CD4-positive, alpha-beta T cell treated with Interleukin-6 at 100 ng/mL for 8 hours (primary cell): ENCODE measurements at regions not wholly inside any gene's neighbourhood (a gene's known extent, or its start where the extent isn't known, plus 50 kb on each side); places are given as distances from the start of the nearest gene placed in this dataset.
"Not testable (repeated sequence)": the region's sequence is repeated elsewhere in the genome, so short reads cannot be mapped to it uniquely, and the experiment has no call there.

Experiments
- DNase-seq: peaks from one replicate; pipeline ENCODE4 v3.0.0-alpha.2; 2020; ENCODE audit warnings: mixed read lengths, low spot score

DNA sequence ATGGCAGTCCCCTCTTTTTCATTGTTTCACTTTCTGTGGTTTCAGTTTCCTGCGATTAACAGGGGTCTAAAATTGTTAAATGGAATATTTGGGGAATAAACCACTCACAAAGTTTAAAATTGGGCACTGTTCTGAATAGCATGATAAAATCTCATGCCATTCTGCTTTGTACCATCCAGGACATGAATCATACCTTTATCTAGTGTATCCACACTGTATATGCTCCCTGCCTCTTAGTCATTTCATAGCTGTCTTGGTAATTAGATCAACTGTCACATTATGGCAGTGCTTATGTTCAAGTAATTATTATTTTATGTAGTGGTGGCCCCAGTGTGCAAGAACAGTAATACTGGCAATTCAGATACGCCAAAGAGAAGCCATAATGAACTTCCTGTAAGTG lies 734.5 kb downstream of the ZPLD1 start:
- DNase-seq = no peak

DNA sequence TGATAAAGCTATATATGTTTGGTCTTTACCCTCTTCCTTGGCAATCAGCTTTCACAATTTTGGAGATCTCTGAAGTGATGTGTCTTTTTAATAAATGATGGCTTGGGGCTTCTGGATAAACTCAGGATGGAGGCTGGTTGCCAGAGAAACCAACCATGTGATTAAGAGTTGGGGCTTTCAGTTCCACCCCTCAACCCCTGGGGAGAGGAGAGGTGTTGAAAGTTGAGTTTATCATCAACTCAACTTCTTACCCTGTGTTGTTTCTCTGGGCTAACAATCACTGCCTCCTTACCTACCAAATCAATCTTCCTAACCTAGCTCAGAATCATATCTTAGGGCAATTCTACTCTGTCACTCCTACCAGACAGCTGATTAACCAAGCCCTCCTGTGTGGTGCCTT lies 735.8 kb downstream of the ZPLD1 start:
- no peak for DNase-seq

DNA sequence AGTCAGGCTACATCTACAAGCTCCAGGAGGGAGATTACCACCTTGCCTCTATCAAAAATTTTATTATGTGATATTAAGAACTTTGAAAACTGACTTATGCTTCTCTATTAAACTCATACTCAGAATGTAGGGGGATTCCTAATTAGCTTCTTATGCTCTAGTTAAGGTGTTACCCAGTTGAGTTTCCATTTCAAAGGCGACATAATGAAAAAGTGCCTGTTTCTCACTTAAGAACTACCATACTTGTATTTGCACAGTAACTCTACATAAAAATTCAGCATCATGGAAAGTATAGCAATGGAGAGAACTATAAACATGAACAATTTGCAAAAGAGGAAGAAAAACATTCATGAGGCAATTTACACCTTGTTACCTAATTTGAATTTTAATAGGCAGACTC lies 739.1 kb downstream of the ZPLD1 start:
- no peak for DNase-seq

DNA sequence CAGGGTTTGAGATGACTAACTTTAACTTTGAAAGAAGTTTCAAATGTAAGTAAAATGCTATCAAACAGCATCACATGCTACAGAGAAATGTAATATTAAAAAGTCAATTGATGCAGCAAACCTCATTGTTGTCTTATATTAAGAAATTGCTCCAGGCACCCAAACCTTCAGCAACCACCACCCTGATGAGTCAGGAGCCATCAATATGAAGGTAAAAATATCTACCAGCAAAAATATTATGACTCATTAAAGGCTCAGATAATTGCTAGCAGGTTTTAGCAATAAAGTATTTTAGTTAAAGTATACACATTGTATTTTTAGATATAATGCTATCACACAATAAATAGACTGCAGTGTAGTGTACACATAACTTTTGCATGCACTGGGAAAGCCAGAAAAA lies 746.3 kb downstream of the ZPLD1 start:
- DNase-seq = no peak

DNA sequence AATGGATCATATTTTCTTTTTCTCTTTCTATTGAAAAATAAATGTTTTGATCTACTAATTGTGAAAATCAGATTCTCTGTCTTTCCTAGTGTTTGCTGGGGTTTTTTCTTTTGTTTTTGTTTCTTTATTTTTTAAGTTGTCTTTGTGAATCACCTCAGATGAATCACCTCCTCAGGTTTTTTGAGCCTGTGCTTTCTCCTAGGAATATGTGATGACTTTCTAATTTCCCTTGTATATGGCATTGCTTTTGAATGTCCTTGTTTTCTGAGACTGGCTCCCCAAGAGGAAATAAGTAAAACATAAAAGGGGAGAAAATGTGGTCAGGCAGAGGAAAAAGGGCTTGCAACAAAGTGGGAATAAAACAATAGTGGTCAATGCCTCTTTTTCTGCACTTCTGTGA lies 750.0 kb downstream of the ZPLD1 start:
- DNase-seq = no peak

DNA sequence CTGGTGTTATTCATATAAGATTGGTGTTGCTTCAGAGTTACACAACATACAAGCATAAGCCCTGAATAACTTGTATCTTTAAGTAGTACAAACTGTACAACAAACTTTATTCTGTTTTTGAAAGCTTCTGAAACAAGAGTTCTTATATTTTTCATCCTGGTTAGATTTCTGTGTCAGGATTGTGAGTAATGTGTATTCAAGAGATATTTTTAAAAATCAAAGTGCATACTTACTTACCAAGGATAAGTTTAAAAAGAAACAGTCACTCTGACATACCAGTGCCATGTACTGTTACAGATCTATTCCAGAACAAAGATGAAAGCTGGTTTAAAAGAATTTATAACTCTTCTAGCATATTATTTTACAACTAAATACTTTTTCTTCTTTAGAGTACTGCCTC lies 755.1 kb downstream of the ZPLD1 start:
- no peak for DNase-seq

DNA sequence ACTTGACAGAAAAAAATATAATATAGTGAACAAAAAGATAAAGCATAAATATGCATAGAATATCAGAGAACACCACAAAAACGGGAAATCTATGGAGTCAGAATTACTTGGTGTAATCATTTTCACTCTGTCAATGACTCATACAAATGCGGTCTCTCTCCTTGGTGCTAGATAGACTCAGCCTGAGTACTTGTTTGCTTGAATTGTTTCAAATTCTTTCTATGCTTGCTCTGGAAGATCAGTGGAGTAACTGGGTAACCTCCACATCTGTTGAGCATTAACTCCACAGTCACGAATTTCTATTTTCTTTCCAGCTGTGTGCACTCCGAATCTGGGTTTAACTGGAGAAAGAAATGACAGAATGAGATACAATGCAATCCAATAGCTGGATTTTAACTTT lies 760.4 kb downstream of the ZPLD1 start:
- no peak for DNase-seq

DNA sequence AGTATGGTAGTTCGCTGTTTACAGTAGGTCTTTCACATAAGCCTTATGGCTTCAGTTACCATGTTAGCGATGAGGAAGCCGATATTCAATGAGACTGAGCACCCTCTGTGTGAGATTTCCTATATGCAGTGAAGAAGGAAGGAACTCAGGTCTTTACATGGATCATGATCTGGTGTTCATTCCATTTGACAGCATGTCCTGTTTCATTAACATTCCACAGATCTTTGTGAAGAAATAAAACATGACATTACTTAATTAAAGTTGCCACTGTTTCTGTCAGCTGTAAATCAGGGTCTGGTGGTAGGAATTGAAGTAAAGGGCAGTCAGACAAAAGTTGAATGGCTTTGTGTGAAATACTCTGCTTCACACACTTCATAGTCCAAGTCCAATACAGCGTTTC lies 768.6 kb downstream of the ZPLD1 start:
- DNase-seq = no peak

DNA sequence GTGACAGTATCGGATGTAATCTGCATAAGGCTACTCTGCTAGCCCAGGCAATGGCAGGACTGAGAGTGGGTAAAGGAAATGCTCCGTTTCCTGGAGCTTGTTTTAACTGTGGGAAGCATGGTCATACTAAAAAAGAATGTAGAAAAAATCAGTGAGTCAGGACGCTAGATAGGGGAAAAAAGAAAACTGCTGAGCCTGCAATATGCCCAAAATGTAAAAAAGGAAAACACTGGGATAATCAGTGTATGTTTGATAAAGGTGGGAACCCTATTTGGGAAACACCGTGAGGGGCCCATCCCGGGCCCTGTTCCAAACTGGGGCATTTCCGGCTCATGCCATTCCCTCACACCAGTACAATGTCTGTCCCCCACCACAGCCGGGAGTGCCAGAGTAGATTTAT lies 775.8 kb downstream of the ZPLD1 start:
- no peak for DNase-seq

DNA sequence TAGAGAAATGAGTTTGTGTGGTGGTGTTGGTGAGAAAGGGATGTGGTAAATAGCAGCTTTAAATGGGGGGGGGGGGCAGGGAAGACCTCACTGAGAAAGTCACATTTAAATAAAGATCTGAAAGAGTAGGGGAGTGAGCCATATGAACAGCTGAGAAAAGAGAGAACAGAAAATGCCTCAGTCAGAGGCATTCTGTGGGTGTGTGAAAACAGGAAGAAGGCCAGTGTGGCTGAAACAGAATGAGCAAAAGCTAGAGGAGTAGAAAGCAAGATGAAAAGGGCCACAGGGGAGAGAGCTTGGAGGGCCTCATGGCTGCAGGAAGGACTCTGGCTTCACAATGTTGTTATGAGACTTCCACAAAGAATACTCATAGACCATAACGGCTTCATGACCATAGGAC lies 783.3 kb downstream of the ZPLD1 start:
- no peak for DNase-seq

DNA sequence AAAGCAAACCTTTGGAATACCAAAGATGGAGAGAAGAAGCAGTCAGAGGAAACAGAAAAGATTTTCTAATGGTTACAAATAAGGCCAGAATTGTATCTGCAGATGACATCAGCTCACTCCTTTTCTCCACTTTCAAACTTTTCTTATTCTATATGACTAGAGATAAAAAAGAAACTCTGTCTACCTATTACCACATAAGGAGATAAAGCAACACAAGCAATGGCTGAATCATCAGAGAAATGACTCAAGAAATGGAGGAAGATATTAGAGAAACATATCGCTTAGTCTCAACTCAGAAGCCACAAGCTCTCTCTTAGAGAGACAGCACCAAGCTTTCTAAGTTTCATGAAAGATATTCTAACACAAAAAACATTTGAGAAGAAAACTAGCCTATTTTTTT lies 784.0 kb downstream of the ZPLD1 start:
- no peak for DNase-seq

DNA sequence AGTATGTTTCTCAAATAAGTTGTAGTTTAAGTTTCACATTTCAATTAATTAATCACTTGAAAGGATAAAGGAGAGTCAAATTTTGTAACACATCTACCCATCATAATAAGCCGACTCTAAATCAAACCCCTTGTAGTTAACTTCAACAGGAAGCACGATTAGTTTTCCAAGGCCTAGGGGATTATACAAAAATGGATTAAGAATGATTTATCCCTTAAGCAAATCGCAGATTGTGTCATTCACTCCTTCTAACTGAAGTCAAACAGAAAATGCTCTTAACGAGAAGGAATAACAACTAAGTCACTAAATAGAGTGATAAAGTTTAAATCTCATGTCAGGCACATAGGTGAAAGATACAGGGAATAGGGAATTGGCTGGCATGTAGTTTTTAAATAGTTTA lies 792.8 kb downstream of the ZPLD1 start:
- no peak for DNase-seq

DNA sequence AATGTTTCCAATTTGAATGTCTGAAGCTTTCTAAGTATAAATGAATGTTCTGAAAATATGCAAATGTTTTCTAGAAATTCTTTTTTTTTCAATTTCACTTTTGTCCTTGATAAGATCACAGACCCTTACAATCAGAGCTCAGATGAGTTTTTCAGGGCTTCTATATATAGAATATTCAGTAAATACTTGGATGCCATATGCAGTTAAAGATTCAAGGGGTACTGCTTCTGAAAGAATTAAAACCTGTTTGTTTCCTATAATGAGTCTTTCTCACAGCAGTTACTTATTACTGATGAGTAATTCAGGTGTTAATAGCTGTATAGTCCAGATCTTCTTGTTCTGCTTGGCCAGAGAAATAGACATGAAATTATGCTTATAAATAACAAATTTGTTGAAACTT lies 812.6 kb downstream of the ZPLD1 start:
- DNase-seq = no peak

DNA sequence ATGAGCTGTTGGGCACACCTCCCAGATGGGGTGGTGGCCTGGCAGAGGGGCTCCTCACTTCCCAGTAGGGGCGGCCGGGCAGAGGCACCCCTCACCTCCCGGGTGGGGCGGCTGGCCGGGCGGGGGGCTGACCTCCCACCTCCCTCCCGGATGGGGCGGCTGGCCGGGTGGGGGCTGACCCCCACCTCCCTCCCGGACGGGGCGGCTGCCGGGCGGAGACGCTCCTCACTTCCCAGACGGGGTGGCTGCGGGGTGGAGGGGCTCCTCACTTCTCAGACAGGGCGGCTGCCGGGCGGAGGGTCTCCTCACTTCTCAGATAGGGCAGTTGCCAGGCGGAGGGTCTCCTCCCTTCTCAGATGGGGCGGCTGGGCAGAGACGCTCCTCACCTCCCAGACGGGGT lies 820.0 kb downstream of the ZPLD1 start:
- DNase-seq = not testable (repeated sequence)

DNA sequence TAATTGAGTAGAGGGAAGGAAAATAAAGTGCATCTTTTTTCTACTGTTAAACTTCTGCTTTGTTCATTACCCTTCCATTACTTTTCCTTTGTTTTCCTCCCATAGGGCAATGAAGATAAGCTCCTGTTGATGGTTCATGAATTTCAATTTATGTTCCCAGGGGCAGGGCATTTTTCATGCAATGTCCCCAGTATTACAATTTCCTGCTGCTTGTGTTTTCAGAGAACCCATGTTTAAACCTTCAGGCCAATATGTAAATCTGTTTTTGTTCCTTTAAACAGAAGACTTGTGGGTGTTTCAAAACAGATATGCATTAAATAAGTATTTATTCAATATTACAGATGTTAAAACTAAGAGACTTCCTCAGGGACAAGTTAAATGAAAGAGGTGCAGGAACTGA lies 834.5 kb downstream of the ZPLD1 start:
- no peak for DNase-seq

DNA sequence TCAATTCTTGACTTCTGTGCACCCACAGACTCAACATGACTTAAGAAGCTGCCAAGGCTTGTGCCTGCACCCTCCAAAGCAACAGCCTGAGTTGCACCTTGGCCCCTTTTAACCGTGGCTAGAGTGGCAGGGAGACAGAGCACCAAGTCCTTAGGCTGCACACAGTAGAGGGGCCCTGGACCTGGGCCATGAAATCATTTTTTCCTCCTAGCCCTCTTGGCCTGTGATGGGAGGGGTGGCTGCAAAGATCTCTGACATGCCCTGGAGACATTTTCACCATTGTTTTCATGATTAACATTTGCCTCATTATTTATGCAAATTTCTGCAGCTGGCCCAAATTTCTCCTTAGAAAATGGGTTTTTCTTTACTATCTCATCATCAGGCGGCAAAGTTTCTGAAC lies 836.8 kb downstream of the ZPLD1 start:
- no peak for DNase-seq

DNA sequence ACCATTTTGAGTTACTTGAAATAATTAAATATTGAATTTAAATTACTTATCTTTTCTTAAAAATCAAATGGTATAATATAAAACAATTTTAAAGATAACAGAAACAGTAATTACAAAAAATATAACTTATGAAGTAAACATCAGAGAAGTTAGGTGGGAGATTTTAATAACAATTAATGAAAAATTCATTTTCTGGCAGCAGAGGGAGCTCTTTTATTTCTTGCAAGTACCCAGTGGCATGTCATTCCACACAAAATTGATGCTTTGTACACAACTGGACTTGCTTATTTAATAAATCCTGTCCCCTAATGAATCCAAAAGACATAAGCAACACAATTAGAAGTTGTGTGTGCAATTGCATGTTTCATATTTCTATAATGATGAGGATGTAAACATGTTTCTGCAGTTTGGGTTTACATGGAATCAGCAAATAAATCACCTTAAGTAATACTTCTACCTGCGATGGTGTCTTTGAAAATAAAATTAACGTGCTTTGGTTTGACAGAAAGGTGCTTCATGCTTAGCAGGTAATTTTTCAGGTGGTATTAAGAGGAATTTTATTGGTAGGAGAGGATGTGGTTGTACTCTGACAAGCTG lies 861.3 kb downstream of the ZPLD1 start:
- DNase-seq = no peak

DNA sequence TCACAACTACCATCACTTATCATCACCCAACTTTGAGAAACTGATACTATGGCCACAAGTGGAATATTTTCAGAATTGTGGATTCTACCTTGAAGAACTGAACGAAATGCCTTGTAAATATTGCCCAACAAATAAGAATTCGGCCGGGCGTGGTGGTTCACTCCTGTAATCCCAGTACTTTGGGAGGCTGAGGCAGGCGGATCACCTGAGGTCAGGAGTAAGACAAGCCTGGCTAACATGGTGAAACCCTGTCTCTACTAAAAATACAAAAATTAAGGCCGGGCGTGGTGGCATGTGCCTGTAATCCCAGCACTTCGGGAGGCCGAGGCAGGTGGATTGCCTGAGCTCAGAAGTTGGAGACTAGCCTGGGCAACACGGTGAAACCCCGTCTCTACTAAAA lies 862.7 kb downstream of the ZPLD1 start:
- DNase-seq = not testable (repeated sequence)

DNA sequence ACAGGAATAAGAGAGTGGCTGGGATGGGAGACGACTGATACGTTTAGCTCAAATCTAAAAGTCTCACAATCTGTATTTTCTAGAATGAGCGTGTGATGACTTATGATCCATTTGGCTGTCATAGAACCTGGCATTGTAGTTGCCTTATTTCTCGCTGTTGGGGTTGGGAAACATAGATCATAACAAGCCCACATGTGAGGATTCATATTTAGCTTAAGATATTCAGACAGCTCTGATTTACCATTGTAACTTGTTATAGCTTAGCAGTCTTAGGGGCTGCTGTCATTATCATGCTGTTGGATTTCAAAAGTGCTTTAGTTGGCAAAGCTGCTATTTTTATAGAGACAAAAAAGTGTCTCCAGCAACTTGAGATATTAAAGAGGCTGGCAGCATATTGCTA lies 871.3 kb downstream of the ZPLD1 start:
- DNase-seq = no peak

DNA sequence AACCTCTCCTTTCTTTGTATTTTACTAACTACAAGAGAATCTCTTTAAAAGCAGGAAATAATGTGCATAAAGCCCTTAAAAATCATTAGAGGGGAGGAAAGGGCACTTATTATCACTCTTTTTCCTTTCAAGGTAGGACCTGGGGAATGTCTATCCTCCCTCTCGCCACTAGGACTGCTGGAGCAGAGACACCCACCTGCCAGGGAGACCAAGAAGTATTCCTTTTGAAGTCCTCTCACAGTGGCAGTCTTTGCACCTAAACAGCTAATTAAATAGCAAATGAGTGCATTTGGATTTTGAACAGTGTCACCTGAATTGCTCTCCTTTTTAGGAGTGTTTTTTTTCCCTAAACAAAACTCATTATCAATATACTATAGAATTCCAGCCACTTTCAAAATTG lies 874.1 kb downstream of the ZPLD1 start:
- no peak for DNase-seq

DNA sequence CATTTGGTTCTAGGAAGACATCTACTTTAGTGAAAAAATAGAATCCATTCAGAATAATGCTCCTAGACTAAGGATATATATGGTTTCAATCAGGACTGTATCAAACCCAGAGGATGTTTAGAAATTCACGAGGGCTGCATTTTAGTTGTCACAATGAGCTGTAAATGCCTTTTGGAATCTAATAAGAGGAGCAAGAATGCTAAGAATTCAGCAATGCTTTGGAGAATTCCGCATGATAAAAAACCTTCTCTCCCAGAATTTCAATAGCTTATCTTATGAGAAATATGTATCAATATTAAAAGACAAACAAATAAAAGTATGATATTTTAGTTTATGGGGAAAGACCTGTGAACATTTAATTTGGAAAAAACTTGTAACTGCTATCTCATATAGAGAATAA lies 885.1 kb downstream of the ZPLD1 start:
- DNase-seq = no peak

DNA sequence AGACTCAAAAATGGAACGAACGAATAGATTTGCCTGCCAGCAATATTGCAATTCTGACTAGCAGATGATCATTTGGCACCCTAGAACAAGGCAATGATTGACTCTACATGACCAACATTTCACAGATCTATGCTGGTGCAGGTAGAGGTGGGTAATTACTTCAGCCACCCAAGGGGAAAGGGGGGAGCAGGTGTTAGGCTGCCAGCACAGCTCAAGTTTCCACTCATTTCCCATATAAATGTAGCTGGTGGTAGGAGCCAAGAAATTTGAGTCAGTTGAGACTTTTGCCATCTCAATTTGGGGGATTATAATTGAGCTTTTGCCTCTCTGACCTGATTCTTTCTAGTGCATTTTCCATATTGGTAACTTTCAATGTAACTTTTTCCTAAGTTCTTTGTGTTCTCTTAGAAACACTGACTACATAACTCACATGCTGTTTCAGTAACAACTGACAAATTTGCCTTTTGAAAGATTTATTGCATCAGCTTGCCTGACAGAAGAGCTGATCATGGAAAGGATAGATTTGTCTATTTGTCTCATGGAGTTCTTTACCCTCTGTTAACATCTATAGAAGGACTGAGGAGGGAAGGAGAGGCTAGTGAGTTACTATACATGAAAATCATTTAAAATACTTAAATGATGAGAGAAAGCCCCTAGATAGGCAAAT lies 902.5 kb downstream of the ZPLD1 start:
- no peak for DNase-seq

DNA sequence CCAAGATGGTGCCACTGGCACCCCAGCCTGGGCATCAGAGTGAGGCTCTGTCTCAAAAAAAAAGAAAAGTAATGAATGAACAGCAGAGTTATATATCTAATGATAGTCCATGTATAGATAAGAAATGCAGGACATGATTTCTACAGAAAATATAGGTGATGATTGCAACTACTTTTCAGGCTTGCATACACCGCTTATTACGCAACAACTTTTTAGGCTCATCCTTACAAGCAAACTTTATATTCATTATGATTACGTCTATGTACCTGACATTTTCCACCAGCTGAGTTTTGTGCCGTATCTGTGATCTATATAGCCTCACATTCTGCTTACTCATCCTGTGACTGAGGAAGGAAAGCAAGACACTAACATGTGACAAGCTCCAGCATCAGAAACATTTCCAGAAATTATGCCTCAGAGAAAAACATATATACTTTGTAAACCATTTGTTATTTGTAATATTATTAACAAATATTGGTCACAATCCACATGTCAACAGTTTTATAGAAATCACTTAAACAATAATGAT lies 906.3 kb downstream of the ZPLD1 start:
- no peak for DNase-seq

DNA sequence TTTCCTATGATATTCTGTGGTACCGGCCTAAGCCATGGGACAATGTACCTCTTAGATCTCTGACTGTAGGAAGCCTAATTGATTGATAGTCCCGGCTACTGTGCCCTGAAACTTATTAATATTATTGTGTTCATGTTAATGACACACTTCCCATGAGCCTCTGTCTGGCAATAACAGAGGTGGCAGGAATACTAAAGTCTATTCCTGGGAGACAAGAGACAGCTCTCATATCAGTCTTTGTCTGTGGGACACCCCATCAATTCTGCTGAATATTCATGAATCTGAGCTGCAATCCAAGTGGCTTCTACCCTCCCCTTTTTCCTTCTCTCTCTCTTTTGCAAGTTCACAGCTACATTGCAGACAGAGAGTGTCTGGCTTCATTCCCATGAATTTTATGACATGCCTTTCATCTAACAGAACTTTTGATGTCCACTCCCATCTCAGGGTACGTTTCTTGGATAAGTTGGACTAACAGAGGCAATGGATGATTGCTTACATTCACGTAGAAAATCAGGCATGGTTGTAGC lies 907.5 kb downstream of the ZPLD1 start:
- DNase-seq = no peak
